Right lobe of liver (tissue), 4 donors: ENCODE measurements at regions not wholly inside any gene's neighbourhood (a gene's known extent, or its start where the extent isn't known, plus 50 kb on each side); places are given as distances from the start of the nearest gene placed in this dataset.

ENCODE experiments used
- POLR2A ChIP-seq: fragments of 450-650 bp; IDR thresholded peaks from one replicate; pipeline ENCODE4 v1.6.1; 2017; ENCODE audit warnings: antibody characterized with exemption, mild to moderate bottlenecking
- TF ChIP-seq, protein P1 (sequence below), 4 donors: fragments of 200-600 bp in 3 of 4; fragments of 450-650 bp in 1 of 4; IDR thresholded peaks; one replicate each; pipeline versions ENCODE4 v1.5.1 to v1.8.0; 2016 to 2022; ENCODE audit warnings: antibody characterized with exemption in 4 of 4, mild to moderate bottlenecking in 2 of 4
- donor health status: DM: no; HTN: no; CAD: no.
- donor health status: DM: no; HTN: no; CAD: no.
- donor health status: DM: no; HTN: yes; CAD: no.

DNA sequence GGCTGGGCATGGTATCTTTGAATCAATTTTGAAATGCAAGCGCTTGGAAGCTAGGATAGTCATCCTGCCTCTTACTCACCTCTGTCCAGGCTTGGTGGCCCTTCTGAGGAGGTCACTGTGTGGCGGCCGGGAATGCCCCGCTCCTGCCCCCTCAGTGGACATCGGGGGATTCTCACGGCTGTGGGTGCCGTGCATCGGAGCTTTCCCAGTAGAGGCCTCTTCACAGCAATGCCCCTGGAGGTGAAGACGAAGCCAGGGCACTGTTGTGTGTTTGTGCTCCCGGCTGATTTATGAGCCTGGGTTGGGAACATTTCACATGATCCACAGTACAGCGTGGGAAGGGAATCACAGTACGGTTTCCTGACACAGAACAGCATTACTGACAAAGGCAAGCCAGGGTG, 147.5 kb downstream of the NXNL2 start:
- TF ChIP-seq, protein P1, sequence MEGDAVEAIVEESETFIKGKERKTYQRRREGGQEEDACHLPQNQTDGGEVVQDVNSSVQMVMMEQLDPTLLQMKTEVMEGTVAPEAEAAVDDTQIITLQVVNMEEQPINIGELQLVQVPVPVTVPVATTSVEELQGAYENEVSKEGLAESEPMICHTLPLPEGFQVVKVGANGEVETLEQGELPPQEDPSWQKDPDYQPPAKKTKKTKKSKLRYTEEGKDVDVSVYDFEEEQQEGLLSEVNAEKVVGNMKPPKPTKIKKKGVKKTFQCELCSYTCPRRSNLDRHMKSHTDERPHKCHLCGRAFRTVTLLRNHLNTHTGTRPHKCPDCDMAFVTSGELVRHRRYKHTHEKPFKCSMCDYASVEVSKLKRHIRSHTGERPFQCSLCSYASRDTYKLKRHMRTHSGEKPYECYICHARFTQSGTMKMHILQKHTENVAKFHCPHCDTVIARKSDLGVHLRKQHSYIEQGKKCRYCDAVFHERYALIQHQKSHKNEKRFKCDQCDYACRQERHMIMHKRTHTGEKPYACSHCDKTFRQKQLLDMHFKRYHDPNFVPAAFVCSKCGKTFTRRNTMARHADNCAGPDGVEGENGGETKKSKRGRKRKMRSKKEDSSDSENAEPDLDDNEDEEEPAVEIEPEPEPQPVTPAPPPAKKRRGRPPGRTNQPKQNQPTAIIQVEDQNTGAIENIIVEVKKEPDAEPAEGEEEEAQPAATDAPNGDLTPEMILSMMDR (IDR thresholded peaks at IDR 0.05), result no peak
- no peak for TF ChIP-seq POLR2A
